Uterus (tissue), 3 donors: ENCODE measurements at regions not wholly inside any gene's neighbourhood (a gene's known extent, or its start where the extent isn't known, plus 50 kb on each side); places are given as distances from the start of the nearest gene placed in this dataset.

ENCODE experiments used
- DNase-seq, 2 donors: peaks; one replicate each; pipeline ENCODE4 v3.0.0-alpha.2; 2019 to 2020
- H3K27ac ChIP-seq, 2 donors: fragments of 200-600 bp; sonication (generic); 1 replicate in 1 of 2; 2 replicates in 1 of 2; pipeline ENCODE4 v1.5.1; 2016 to 2018
- H3K27me3 ChIP-seq, 2 donors: fragments of 200-600 bp; sonication (generic); one replicate each; pipeline ENCODE4 v1.5.1; 2018 to 2019; ENCODE audit warnings: control low read depth in 1 of 2
- H3K36me3 ChIP-seq, 2 donors: fragments of 200-600 bp; sonication (generic); one replicate each; pipeline ENCODE4 v1.5.1; 2019; ENCODE audit warnings: control low read depth in 1 of 2
- H3K4me1 ChIP-seq, 2 donors: fragments of 200-600 bp; sonication (generic); one replicate each; pipeline ENCODE4 v1.5.1; 2018 to 2019; ENCODE audit warnings: control low read depth in 1 of 2
- H3K4me3 ChIP-seq, 2 donors: fragments of 200-600 bp; sonication (generic); 1 replicate in 1 of 2; 2 replicates in 1 of 2; pipeline ENCODE4 v1.5.1; 2018 to 2019; ENCODE audit warnings: mild to moderate bottlenecking in 1 of 2
- H3K9me3 ChIP-seq, 2 donors: fragments of 200-600 bp; sonication (generic); one replicate each; pipeline ENCODE4 v1.5.1; 2019; ENCODE audit warnings: control low read depth in 1 of 2
- POLR2A ChIP-seq, 2 donors: fragments of 450-650 bp; IDR thresholded peaks; one replicate each; pipeline ENCODE4 v1.6.1; 2016; ENCODE audit warnings: antibody characterized with exemption in 2 of 2, mild to moderate bottlenecking in 1 of 2, moderate library complexity in 1 of 2
- intact Hi-C: fragments of 100-400 bp; cut with DNase I; formaldehyde crosslinking; loops from one replicate; pipeline ENCODE4 v1.15.1; 2023; ENCODE audit warnings: low total_unique reads
- TF ChIP-seq, protein P1 (sequence below), 4 experiments: fragments of 200-600 bp in 2 of 4; fragments of 450-650 bp in 2 of 4; sonication (generic) in 2 of 4; IDR thresholded peaks; one replicate each; pipeline ENCODE4 v1.5.1; 2016 to 2019; ENCODE audit warnings: antibody characterized with exemption in 4 of 4, mild to moderate bottlenecking in 2 of 4, moderate library complexity in 1 of 4
- donor health status: DM: yes; HTN: yes; CAD: no.

DNA sequence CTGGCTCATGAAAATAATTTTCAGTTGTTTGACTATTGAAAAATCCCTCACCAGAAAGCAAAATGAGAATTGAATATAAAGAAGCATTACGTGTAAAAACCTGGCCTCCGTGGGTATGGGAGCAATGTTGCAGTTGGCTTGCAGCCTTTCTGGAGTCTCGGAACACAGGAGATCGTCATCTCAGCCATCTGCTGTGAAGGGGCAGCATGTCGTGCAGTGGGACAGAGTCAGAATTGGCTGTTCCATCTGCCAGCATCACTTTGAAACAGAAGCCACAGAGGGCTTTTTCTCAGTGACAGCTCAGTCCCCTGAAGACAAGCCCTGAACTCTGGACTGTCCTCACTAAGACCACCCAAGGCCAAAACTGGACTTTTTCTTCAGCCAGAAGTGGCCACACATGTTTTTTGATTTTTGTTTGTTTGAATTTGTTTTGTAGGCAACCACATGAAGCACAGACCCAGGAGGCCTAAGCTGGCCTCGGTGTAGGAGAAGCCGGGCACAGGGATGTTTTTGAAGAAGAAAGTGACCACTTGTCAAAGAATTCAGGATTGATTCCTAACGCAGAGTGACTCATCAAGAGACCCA, 170.8 kb upstream of the DYRK2 start:
- Histone ChIP-seq H3K36me3 (no peaks in the 10 kb centered on the region), H3K27ac (no peak overlapping the region), H3K9me3 (no peaks in the 10 kb centered on the region), H3K4me1 (no peaks in the 10 kb centered on the region), H3K4me3 (no peak overlapping the region), H3K27me3 (no peaks in the 10 kb centered on the region)
- intact Hi-C loops, result no loop called here
- no peak for DNase-seq
- TF ChIP-seq POLR2A (IDR thresholded peaks at IDR 0.05), result no peak
- TF ChIP-seq, protein P1, sequence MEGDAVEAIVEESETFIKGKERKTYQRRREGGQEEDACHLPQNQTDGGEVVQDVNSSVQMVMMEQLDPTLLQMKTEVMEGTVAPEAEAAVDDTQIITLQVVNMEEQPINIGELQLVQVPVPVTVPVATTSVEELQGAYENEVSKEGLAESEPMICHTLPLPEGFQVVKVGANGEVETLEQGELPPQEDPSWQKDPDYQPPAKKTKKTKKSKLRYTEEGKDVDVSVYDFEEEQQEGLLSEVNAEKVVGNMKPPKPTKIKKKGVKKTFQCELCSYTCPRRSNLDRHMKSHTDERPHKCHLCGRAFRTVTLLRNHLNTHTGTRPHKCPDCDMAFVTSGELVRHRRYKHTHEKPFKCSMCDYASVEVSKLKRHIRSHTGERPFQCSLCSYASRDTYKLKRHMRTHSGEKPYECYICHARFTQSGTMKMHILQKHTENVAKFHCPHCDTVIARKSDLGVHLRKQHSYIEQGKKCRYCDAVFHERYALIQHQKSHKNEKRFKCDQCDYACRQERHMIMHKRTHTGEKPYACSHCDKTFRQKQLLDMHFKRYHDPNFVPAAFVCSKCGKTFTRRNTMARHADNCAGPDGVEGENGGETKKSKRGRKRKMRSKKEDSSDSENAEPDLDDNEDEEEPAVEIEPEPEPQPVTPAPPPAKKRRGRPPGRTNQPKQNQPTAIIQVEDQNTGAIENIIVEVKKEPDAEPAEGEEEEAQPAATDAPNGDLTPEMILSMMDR (IDR thresholded peaks at IDR 0.05), result no peak

DNA sequence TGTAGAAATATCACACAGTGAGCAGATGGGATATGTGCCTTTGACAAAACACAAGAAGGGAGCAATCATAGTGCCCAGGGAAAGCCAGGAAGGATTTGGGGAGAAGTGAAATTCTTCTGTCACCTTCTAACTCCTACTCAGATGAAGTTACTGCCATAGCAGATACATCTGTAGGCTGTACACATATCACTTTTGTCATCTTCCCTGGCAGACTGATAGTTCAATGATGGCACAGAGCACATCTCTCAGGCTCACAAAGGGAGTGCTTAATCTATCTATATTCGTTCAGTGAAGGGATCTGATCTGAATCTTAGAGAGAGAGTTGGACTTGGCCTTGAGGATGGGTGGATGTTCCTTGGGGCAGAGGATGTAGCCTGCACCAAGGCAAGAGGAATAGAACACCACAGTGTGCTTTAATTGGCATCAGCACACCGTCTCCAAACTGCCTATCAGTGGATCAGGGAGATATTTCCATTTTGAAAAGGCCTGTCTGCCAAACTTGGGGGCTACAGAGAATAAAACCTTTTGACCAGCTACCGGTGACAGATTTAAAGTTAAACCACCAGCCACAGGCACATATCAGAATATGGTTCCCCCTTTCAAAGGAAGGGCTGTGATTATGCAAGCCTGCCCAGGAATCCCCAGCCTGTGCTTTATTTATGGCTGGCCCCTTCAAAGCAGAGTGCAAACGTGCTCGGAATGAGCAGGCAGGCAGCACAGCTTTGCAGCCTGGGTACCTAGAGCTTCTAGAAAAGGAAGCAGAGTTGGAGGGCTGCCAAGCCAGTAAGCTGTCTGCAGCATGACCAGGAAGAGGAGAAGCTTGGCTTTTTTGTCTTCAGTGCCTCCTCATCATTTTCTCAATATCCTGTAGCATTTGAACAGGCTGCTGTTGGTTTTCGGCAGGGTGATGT, 165.5 kb upstream of the DYRK2 start:
- Histone ChIP-seq H3K9me3 (no peaks in the 10 kb centered on the region), H3K4me3 (no peak overlapping the region), H3K27me3 (no peaks in the 10 kb centered on the region), H3K4me1 (no peaks in the 10 kb centered on the region), H3K36me3 (no peaks in the 10 kb centered on the region), H3K27ac (no peak overlapping the region)
- intact Hi-C loops, result no loop called here
- no peak for TF ChIP-seq POLR2A (IDR thresholded peaks at IDR 0.05)
- TF ChIP-seq, protein P1 (IDR thresholded peaks at IDR 0.05), result no peak
- peak; percentile 27 to 52 for DNase-seq

DNA sequence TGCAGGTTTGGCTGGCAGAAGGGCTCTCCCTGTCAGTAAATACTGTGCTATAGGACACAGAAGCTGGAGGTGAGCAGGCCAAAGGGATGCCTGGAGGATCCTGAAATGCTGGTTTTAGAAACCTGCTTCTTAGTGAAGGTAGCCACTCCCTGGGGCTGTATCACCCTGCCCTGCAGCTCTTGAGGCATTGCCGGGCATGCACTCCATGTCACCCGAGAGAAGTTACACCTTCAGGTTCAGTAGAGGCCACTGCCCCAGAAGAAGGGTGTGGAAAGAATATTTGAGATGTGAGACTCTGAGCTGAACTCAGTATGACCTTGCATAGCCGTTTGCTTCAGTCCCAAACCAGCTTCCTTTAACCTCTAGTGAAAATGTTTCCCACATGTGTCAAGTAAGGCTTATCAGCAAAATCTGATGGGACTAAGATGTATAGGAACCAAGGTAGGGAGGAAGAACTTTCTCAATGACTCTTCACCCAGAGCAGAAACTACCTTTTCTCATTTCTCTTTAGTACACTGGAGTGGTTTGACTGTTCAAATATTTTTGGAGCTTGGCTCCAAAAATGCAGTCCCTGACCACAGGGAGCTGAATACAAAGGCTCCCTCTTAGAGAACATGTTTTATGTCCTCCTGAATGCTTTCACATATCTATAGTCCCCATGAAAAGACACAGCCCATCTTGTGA, 164.5 kb upstream of the DYRK2 start:
- Histone ChIP-seq H3K36me3 (no peaks in the 10 kb centered on the region), H3K9me3 (no peaks in the 10 kb centered on the region), H3K27me3 (no peaks in the 10 kb centered on the region), H3K4me3 (no peak overlapping the region), H3K27ac (no peak overlapping the region), H3K4me1 (no peaks in the 10 kb centered on the region)
- DNase-seq, result no peak
- TF ChIP-seq, protein P1 (IDR thresholded peaks at IDR 0.05), result no peak
- intact Hi-C loops, result no loop called here

DNA sequence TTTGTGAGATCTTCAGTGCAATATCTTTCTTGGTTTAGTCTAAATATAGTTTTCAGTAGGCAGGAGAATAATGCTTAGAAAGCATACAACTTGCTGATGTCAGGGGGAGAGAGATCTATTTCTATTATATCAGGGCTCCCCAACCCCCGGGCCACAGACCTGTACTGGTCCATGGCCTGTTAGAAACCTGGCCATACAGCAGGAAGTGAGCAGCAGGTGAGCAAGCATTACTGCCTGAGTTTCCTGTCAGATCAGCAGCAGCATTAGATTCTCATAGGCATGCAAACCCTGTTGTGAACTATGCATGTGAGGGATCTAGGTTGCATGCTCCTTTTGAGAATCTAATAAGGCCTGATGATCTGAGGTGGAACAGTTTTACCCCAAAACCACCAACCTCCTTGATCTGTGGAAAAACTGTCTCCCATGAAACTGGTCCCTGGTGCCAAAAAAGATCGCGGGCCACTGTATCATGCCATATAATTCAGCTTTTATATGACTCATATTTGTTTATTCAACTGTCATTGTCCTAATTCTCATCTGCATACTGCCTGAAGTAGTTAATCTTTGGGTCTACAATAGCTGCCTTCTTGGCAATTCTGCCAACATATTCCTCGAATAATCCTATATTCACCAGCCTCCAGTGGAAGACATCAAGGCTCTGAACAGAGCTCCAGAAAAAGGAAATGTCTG, 163.6 kb upstream of the DYRK2 start:
- no peaks in the 10 kb centered on the region for H3K36me3 ChIP-seq
- no peaks in the 10 kb centered on the region for H3K27me3 ChIP-seq
- no peaks in the 10 kb centered on the region for H3K4me1 ChIP-seq
- intact Hi-C loops, result no loop called here
- no peak for DNase-seq
- TF ChIP-seq, protein P1 (IDR thresholded peaks at IDR 0.05), result no peak
- TF ChIP-seq POLR2A (IDR thresholded peaks at IDR 0.05), result no peak
- no peak overlapping the region for H3K4me3 ChIP-seq
- H3K27ac ChIP-seq, result no peak overlapping the region
- H3K9me3 ChIP-seq, result no peaks in the 10 kb centered on the region
